CD14-positive monocyte (primary cell): ENCODE measurements at regions not wholly inside any gene's neighbourhood (a gene's known extent, or its start where the extent isn't known, plus 50 kb on each side); places are given as distances from the start of the nearest gene placed in this dataset.

Experiments used
- DNase-seq, 3 donors: peaks; one replicate each; pipeline ENCODE4 v3.0.0-alpha.2; 2011 to 2022
- H2AFZ ChIP-seq: 2 replicates; pipeline ENCODE4 v1.6.0; 2012; ENCODE audit warnings: mild to moderate bottlenecking, low read depth, low read length, inconsistent platforms; ENCODE audit not compliant: insufficient read depth, poor library complexity, severe bottlenecking
- H3K27ac ChIP-seq, 2 donors: 1 replicate in 1 of 2; 2 replicates in 1 of 2; pipeline ENCODE4 v1.5.1; 2012 to 2013; ENCODE audit warnings: low read length in 2 of 2, control low read depth in 1 of 2, inconsistent platforms in 1 of 2, low read depth in 1 of 2, mild to moderate bottlenecking in 1 of 2
- H3K27me3 ChIP-seq, 2 donors: one replicate each; pipeline versions ENCODE4 v1.6.0 to v1.6.1; 2011 to 2013; ENCODE audit warnings: low read length in 2 of 2; ENCODE audit not compliant: control insufficient read depth in 2 of 2, insufficient read depth in 2 of 2
- H3K36me3 ChIP-seq, 2 donors: replicated peaks in 1 of 2; 1 replicate in 1 of 2; 2 replicates in 1 of 2; pipeline versions ENCODE4 v1.5.1 to v1.6.1; 2012 to 2013; ENCODE audit warnings: low read length in 2 of 2, control low read depth in 1 of 2, inconsistent platforms in 1 of 2, mild to moderate bottlenecking in 1 of 2; ENCODE audit not compliant: insufficient read depth in 2 of 2, control insufficient read depth in 1 of 2
- H3K4me1 ChIP-seq, 2 donors: 1 replicate in 1 of 2; 2 replicates in 1 of 2; pipeline versions ENCODE4 v1.5.1 to v1.6.1; 2012 to 2013; ENCODE audit warnings: low read length in 2 of 2, control low read depth in 1 of 2, inconsistent platforms in 1 of 2, mild to moderate bottlenecking in 1 of 2, moderate library complexity in 1 of 2; ENCODE audit not compliant: insufficient read depth in 2 of 2, control insufficient read depth in 1 of 2
- H3K4me2 ChIP-seq: replicated peaks from 2 replicates; pipeline ENCODE3; 2012; ENCODE audit warnings: low read length, moderate library complexity, mild to moderate bottlenecking; ENCODE audit not compliant: poor library complexity, severe bottlenecking; ENCODE audit errors: extremely low read depth
- H3K4me3 ChIP-seq, 3 experiments: fragments of 200-600 bp in 1 of 3; sonication (generic) in 1 of 3; replicated peaks in 1 of 3; 1 replicate in 2 of 3; 2 replicates in 1 of 3; pipeline ENCODE4 v1.5.1; 2011 to 2013; ENCODE audit warnings: low read length in 3 of 3, mild to moderate bottlenecking in 3 of 3, control low read depth in 2 of 3, low read depth in 2 of 3, inconsistent platforms in 1 of 3, moderate library complexity in 1 of 3
- H3K79me2 ChIP-seq: 2 replicates; pipeline ENCODE4 v1.6.0; 2012; ENCODE audit warnings: mild to moderate bottlenecking, control low read depth, inconsistent platforms, low read length, moderate library complexity; ENCODE audit not compliant: insufficient read depth
- H3K9ac ChIP-seq: 2 replicates; pipeline ENCODE4 v1.6.0; 2017; ENCODE audit warnings: low read length, mild to moderate bottlenecking; ENCODE audit not compliant: insufficient read depth, poor library complexity, severe bottlenecking
- H3K9me3 ChIP-seq, 2 donors: replicated peaks in 1 of 2; 1 replicate in 1 of 2; 2 replicates in 1 of 2; pipeline versions ENCODE4 v1.5.1 to v1.6.1; 2012 to 2013; ENCODE audit warnings: low read length in 2 of 2, control low read depth in 1 of 2; ENCODE audit not compliant: control insufficient read depth in 1 of 2, insufficient read depth in 1 of 2
- H4K20me1 ChIP-seq: 2 replicates; pipeline ENCODE4 v1.6.0; 2012; ENCODE audit warnings: mild to moderate bottlenecking, low read length, control low read depth, moderate library complexity; ENCODE audit not compliant: insufficient read depth
- H3K27ac Mint-ChIP-seq, 7 donors: one replicate each; pipeline ENCODE4 v1.8.0; 2020; ENCODE audit warnings: mild to moderate bottlenecking in 7 of 7, mixed read lengths in 7 of 7, moderate library complexity in 6 of 7, inconsistent platforms in 2 of 7
- H3K27me3 Mint-ChIP-seq, 3 donors: one replicate each; pipeline ENCODE4 v1.8.0; 2021 to 2022; ENCODE audit warnings: low read depth in 3 of 3, mild to moderate bottlenecking in 3 of 3, mixed read lengths in 3 of 3, moderate library complexity in 3 of 3, inconsistent platforms in 1 of 3
- H3K36me3 Mint-ChIP-seq, 2 donors: one replicate each; pipeline ENCODE4 v1.8.0; 2020; ENCODE audit warnings: mixed read lengths in 2 of 2, inconsistent platforms in 1 of 2, mild to moderate bottlenecking in 1 of 2
- H3K4me1 Mint-ChIP-seq: one replicate; pipeline ENCODE4 v1.8.0; 2020; ENCODE audit warnings: mild to moderate bottlenecking, mixed read lengths
- H3K4me3 Mint-ChIP-seq, 2 donors: one replicate each; pipeline ENCODE4 v1.8.0; 2020; ENCODE audit warnings: mild to moderate bottlenecking in 2 of 2, mixed read lengths in 2 of 2, moderate library complexity in 1 of 2
- H3K9me3 Mint-ChIP-seq, 7 donors: one replicate each; pipeline ENCODE4 v1.8.0; 2020 to 2022; ENCODE audit warnings: mixed read lengths in 7 of 7, mild to moderate bottlenecking in 6 of 7, moderate library complexity in 6 of 7, inconsistent platforms in 2 of 7
- CTCF ChIP-seq: fragments of 200-600 bp; IDR thresholded peaks from one replicate; pipeline ENCODE4 v1.8.0; 2022; ENCODE audit warnings: antibody characterized with exemption, mild to moderate bottlenecking
- WGBS: methylation state at CpG from one replicate; pipeline ENCODE4 v1.1.5; 2013; ENCODE audit warnings: missing lambda C conversion rate; ENCODE audit not compliant: insufficient coverage; 5-methylcytosine and 5-hydroxymethylcytosine counted together
- intact Hi-C, 2 donors: fragments of 100-400 bp; cut with micrococcal nuclease; formaldehyde crosslinking; loops; one replicate each; pipeline versions ENCODE4 v1.15.0 to v1.15.1; 2023

- Histone ChIP-seq H2AFZ (no peak overlapping the region), H3K27ac (no peak overlapping the region), H3K9ac (no peak overlapping the region), H3K4me3 (no peak overlapping the region), H3K4me1 (no peaks in the 10 kb centered on the region), H4K20me1 (no peaks in the 10 kb centered on the region), H3K27me3 (no peaks in the 10 kb centered on the region), H3K9me3 (no peaks in the 10 kb centered on the region), H3K79me2 (no peaks in the 10 kb centered on the region), H3K4me2 (no peak overlapping the region), H3K36me3 (no peaks in the 10 kb centered on the region)
- intact Hi-C loops = no loop called here
- H3K4me1 Mint-ChIP-seq = no peaks in the 10 kb centered on the region
- no peak for DNase-seq
- peaks cover 0 to 2% (median under 1%) of the 10 kb centered on the region in 3 donors for H3K27me3 Mint-ChIP-seq
- no CpG with 5 or more reads among the region's 4 CpGs for WGBS
- no peak for TF ChIP-seq CTCF
- H3K36me3 Mint-ChIP-seq = no peaks in the 10 kb centered on the region
- H3K9me3 Mint-ChIP-seq = no peaks in the 10 kb centered on the region
- no peak overlapping the region for H3K4me3 Mint-ChIP-seq
- no peak overlapping the region for H3K27ac Mint-ChIP-seq
Measured at GRCh38 chr2:12091201-12091806, 344.9 kb downstream of the LPIN1 start.

GRCh38 chr2:12094134-12094533, 347.7 kb downstream of the LPIN1 start:
- Histone ChIP-seq H3K4me2 (no peak overlapping the region), H2AFZ (no peak overlapping the region), H4K20me1 (no peaks in the 10 kb centered on the region), H3K36me3 (no peaks in the 10 kb centered on the region), H3K27ac (no peak overlapping the region), H3K9ac (no peak overlapping the region), H3K4me3 (no peak overlapping the region), H3K79me2 (no peaks in the 10 kb centered on the region), H3K9me3 (no peaks in the 10 kb centered on the region), H3K27me3 (no peaks in the 10 kb centered on the region), H3K4me1 (no peaks in the 10 kb centered on the region)
- DNase-seq = peak in 1 of 3 donors; percentile 7
- Mint-ChIP-seq H3K27ac (peak overlapping the region in 1 of 7 donors; percentile 33), H3K27me3 (peaks cover 0 to 5% (median 2%) of the 10 kb centered on the region in 3 donors), H3K9me3 (no peaks in the 10 kb centered on the region), H3K4me1 (no peaks in the 10 kb centered on the region), H3K4me3 (no peak overlapping the region), H3K36me3 (no peaks in the 10 kb centered on the region)
- no CpG with 5 or more reads among the region's 3 CpGs for WGBS
- TF ChIP-seq CTCF = no peak
- intact Hi-C loops = no loop called here
